A673 (cell line): ENCODE measurements at regions not wholly inside any gene's neighbourhood (a gene's known extent, or its start where the extent isn't known, plus 50 kb on each side); places are given as distances from the start of the nearest gene placed in this dataset.

Source experiments
- BruUV-seq: library from RNA; stranded (reverse); fragments of 400-500 nt; replicated peaks from 2 replicates; lab custom pipeline; 2021; lab: Mats Ljungman, UMichigan
- CTCF ChIA-PET: fragments of 300-600 bp; sonication (Branson Sonifier 250); formaldehyde crosslinking; loops from one replicate; lab custom pipeline; 2022; ENCODE audit warnings: antibody characterized with exemption; lab: Charles Lee
- POLR2A ChIA-PET: fragments of 300-600 bp; sonication (Branson Sonifier 250); formaldehyde crosslinking; loops from one replicate; lab custom pipeline; 2022; ENCODE audit warnings: antibody characterized with exemption; ENCODE audit not compliant: low non-redundant PET; lab: Charles Lee
- DNase-seq: peaks from one replicate; pipeline ENCODE4 v3.0.0-alpha.2; 2015; ENCODE audit warnings: low spot score
- H3K27ac ChIP-seq: fragments of 200-600 bp; sonication (generic); 2 replicates; pipeline ENCODE4 v1.5.1; 2016; ENCODE audit warnings: mixed run types, low read depth, mild to moderate bottlenecking, mixed read lengths, antibody characterized with exemption, low read length; ENCODE audit not compliant: poor library complexity, severe bottlenecking
- H3K27me3 ChIP-seq: fragments of 200-600 bp; sonication (generic); replicated peaks from 2 replicates; pipeline ENCODE4 v1.6.1; 2017; ENCODE audit warnings: mixed run types, low read depth, mild to moderate bottlenecking, mixed read lengths, antibody characterized with exemption, low read length; ENCODE audit not compliant: insufficient read depth, poor library complexity
- H3K36me3 ChIP-seq: fragments of 200-600 bp; sonication (generic); 2 replicates; pipeline ENCODE4 v1.6.1; 2016; ENCODE audit warnings: mixed run types, mild to moderate bottlenecking, mixed read lengths, antibody characterized with exemption, low read length; ENCODE audit not compliant: insufficient read depth, poor library complexity, severe bottlenecking
- H3K4me1 ChIP-seq: fragments of 200-600 bp; sonication (generic); 2 replicates; pipeline ENCODE4 v1.6.1; 2017; ENCODE audit warnings: mixed run types, mild to moderate bottlenecking, mixed read lengths, antibody characterized with exemption, low read length; ENCODE audit not compliant: insufficient read depth, poor library complexity, severe bottlenecking
- H3K4me3 ChIP-seq: fragments of 200-600 bp; sonication (generic); 2 replicates; pipeline ENCODE4 v1.5.1; 2016; ENCODE audit warnings: low read depth, mixed run types, mild to moderate bottlenecking, mixed read lengths, low read length; ENCODE audit not compliant: poor library complexity, severe bottlenecking
- H3K9me3 ChIP-seq: fragments of 200-600 bp; sonication (generic); 2 replicates; pipeline ENCODE4 v1.6.1; 2016; ENCODE audit warnings: mixed run types, low read depth, mild to moderate bottlenecking, mixed read lengths, antibody characterized with exemption, low read length; ENCODE audit not compliant: poor library complexity, severe bottlenecking
- CTCF ChIP-seq: fragments of 300-800, 200-600 bp; sonication (generic); conservative IDR thresholded peaks from 2 replicates; pipeline ENCODE4 v1.5.1; 2017; ENCODE audit warnings: low read depth, mild to moderate bottlenecking, antibody characterized with exemption, low read length, moderate library complexity, mixed read lengths
- EZH2 ChIP-seq: fragments of 200-600 bp; sonication (generic); IDR thresholded peaks from 2 replicates; pipeline ENCODE4 v1.6.1; 2017; ENCODE audit warnings: borderline replicate concordance, low read depth, mild to moderate bottlenecking, mixed read lengths, antibody characterized with exemption, low read length; ENCODE audit not compliant: poor library complexity, severe bottlenecking
- intact Hi-C: fragments of 100-400 bp; cut with micrococcal nuclease; formaldehyde crosslinking; loops from one replicate; pipeline ENCODE4 v1.10.0; 2022; ENCODE audit not compliant: unreplicated experiment

DNA sequence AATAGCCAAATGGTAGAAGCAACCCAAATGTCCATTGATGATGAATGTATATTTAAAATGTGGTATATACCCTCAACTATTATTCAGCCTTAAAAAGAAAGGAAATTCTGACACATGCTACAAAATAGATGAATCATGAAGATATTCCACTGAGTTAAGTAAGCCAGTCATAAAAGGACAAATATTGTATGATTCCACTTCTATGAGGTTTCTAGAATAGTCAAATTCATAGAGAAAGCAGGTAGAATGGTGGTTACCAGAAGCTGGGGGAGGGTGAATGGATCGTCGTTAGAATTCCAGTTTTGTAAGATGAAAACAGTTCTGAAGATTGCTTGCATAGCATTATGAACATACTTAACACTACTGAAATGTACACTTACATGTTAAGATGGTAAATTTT is 214.3 kb upstream of the MYLIP start:
- no peaks in the 10 kb centered on the region for H3K4me1 ChIP-seq
- no peaks in the 10 kb centered on the region for H3K36me3 ChIP-seq
- intact Hi-C loops, result no loop called here
- no peak overlapping the region for H3K27ac ChIP-seq
- no peaks in the 10 kb centered on the region for H3K9me3 ChIP-seq
- no peaks in the 10 kb centered on the region for H3K27me3 ChIP-seq
- CTCF ChIA-PET, result no interaction called here
- no peak for TF ChIP-seq CTCF
- TF ChIP-seq EZH2, result no peak
- H3K4me3 ChIP-seq, result no peak overlapping the region
- BruUV-seq, result no TSS peak
- POLR2A ChIA-PET, result interaction anchor here (0.7 kb wide), 1 partner anchor 50 kb away, joined by 11 read pairs; no protein-coding TSS in a partner anchor
- DNase-seq, result no peak

DNA sequence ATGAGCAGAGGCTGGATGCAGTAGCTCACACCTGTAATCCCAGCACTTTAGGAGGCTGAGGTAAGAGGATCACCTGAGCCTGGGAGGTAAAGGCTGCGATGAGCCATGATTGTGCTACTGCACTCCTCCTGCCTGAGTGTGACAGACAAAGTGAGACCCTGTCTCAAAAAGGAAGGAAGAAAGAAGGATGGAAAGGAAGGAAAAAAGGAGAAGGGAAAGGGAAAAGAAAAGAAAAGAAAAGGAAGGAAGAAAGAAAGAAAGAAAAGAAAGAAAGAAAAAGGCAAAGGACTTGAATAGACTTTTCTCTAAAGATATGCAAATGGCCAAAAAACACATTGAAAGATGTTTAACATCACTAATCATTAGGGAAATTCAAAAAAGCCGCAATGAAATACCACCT is 215.3 kb upstream of the MYLIP start:
- ChIA-PET POLR2A (interaction anchor here (0.7 kb wide), 1 partner anchor 51 kb away, joined by 11 read pairs; no protein-coding TSS in a partner anchor), CTCF (no interaction called here)
- no peak for TF ChIP-seq EZH2
- BruUV-seq, result no TSS peak
- Histone ChIP-seq H3K27me3 (no peaks in the 10 kb centered on the region), H3K4me1 (no peaks in the 10 kb centered on the region), H3K4me3 (no peak overlapping the region), H3K36me3 (no peaks in the 10 kb centered on the region), H3K27ac (no peak overlapping the region), H3K9me3 (no peaks in the 10 kb centered on the region)
- intact Hi-C loops, result no loop called here
- no peak for DNase-seq

GRCh38 chr6:15912505-15913400 is 216.1 kb upstream of the MYLIP start:
- ChIA-PET CTCF (no interaction called here), POLR2A (no interaction called here)
- intact Hi-C loops, result no loop called here
- Histone ChIP-seq H3K4me1 (no peaks in the 10 kb centered on the region), H3K9me3 (no peaks in the 10 kb centered on the region), H3K27me3 (no peaks in the 10 kb centered on the region), H3K27ac (no peak overlapping the region), H3K4me3 (no peak overlapping the region), H3K36me3 (no peaks in the 10 kb centered on the region)
- DNase-seq, result no peak
- no TSS peak for BruUV-seq
- TF ChIP-seq CTCF (no peak), EZH2 (no peak)
